GM12865 (cell line): ENCODE measurements at regions not wholly inside any gene's neighbourhood (a gene's known extent, or its start where the extent isn't known, plus 50 kb on each side); places are given as distances from the start of the nearest gene placed in this dataset.

Source experiments
- DNase-seq: peaks from one replicate; pipeline ENCODE4 v3.0.0; 2010; ENCODE audit warnings: low read depth
- H3K4me3 ChIP-seq: 2 replicates; pipeline ENCODE4 v1.5.1; 2011; ENCODE audit warnings: mild to moderate bottlenecking, low read depth, low read length, control low read depth
- CTCF ChIP-seq: IDR thresholded peaks from 2 replicates; pipeline ENCODE4 v1.5.1; 2011; ENCODE audit warnings: low read length, control low read depth, low read depth, inconsistent platforms; ENCODE audit not compliant: insufficient read depth; ENCODE audit errors: missing control alignments

DNA sequence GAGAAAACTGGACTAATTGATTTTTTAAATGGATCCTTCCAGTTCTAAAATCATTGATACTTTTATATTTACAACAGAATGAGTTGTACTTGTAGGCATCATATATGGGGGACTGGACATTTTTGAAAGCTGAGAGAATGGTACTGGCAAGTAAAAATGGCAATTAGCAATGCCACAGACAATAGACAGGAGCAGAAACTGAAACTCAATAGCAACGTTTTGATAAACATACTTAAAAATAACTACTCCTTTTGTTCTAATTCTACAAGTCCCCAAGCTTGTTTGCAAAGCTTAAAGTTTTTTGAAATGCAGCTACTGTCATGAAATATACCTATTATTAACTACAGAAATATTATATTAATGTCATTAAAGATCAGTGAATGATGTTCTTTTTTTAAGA lies 52.8 kb upstream of the FBXL7 start:
- TF ChIP-seq CTCF = no peak
- H3K4me3 ChIP-seq = no peak overlapping the region
- no peak for DNase-seq

- no peak for TF ChIP-seq CTCF
- no peak for DNase-seq
Measured at GRCh38 chr5:15446552-15446951, 53.4 kb upstream of the FBXL7 start.

DNA sequence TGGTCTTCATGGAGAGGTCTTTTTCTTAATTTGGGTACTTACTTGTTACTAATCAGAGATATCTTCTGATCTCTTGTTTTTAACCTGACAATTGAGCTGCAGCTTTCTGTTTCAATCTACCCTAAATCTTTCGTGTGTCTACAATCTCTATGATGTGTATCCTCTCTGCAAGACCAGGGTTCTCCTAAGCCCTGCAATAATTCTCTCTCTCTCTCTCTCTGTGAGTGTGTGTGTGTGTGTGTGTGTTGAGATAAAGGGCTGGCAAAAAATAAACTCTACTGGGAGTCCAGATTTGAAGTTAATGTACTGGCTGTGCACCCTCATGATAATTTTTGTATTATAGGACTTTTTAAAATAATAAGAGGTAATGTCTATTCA lies 57.8 kb upstream of the FBXL7 start:
- DNase-seq = no peak
- no peak overlapping the region for H3K4me3 ChIP-seq
- TF ChIP-seq CTCF = no peak

More at GRCh38 chr5:15446552-15446951, 53.4 kb upstream of the FBXL7 start:
- H3K4me3 ChIP-seq = no peak overlapping the region

GRCh38 chr5:15441433-15442192 lies 58.4 kb upstream of the FBXL7 start:
- peak; percentile 55 for DNase-seq
- H3K4me3 ChIP-seq = no peak overlapping the region
- TF ChIP-seq CTCF = no peak

DNA sequence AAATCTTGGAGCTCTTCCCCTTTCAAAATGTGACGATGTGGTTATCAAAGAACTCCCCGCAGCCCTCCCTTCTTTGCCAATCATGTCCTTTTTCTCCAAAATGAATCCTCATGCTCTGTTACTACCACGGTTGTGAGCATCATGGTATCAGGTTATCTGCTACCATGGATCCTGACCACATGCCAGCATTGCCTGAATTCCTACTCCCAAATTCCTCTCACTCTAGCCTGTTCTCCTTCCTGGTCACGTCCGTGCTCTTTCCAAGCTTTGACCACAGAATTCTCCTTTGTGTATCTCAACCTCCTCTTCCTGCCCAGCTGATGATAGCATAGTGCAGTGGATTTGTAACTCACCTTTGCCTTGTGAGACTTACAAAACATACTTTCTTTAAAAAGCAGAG lies 59.5 kb upstream of the FBXL7 start:
- H3K4me3 ChIP-seq = no peak overlapping the region
- DNase-seq = no peak
- TF ChIP-seq CTCF = no peak

GRCh38 chr5:15439801-15440200 lies 60.2 kb upstream of the FBXL7 start:
- no peak overlapping the region for H3K4me3 ChIP-seq
- no peak for DNase-seq
- no peak for TF ChIP-seq CTCF

- no peak for DNase-seq
- no peak overlapping the region for H3K4me3 ChIP-seq
- TF ChIP-seq CTCF = no peak
Measured at GRCh38 chr5:15433709-15434108, 66.3 kb upstream of the FBXL7 start.
